Transverse colon (tissue), 4 donors: ENCODE measurements at regions not wholly inside any gene's neighbourhood (a gene's known extent, or its start where the extent isn't known, plus 50 kb on each side); places are given as distances from the start of the nearest gene placed in this dataset.

Source experiments
- CTCF ChIP-seq, 5 experiments: fragments of 200-600 bp in 3 of 5; fragments of 450-650 bp in 2 of 5; sonication (generic) in 3 of 5; IDR thresholded peaks; 1 replicate in 2 of 5; 2 replicates in 3 of 5; pipeline ENCODE4 v1.5.1; 2016 to 2017; ENCODE audit warnings: antibody characterized with exemption in 5 of 5, inconsistent platforms in 3 of 5, mild to moderate bottlenecking in 2 of 5, moderate library complexity in 1 of 5
- EP300 ChIP-seq: sonication (generic); formaldehyde crosslinking; IDR thresholded peaks from one replicate; pipeline ENCODE4 v1.6.1; 2017; ENCODE audit warnings: antibody characterized with exemption, low read depth
- POLR2A ChIP-seq: fragments of 450-650 bp; IDR thresholded peaks from one replicate; pipeline ENCODE4 v1.6.1; 2016; ENCODE audit warnings: antibody characterized with exemption, mild to moderate bottlenecking, moderate library complexity
- POLR2AphosphoS5 ChIP-seq, 3 donors: sonication (generic); formaldehyde crosslinking; IDR thresholded peaks; one replicate each; pipeline ENCODE4 v1.6.1; 2016; ENCODE audit warnings: antibody characterized with exemption in 3 of 3

GRCh38 chr5:97635553-97635952, 452.5 kb upstream of the RIOK2 start:
- no peak for TF ChIP-seq CTCF (IDR thresholded peaks at IDR 0.05)
- no peak for TF ChIP-seq POLR2A
- no peak for TF ChIP-seq POLR2AphosphoS5 (IDR thresholded peaks at IDR 0.05)
- no peak for TF ChIP-seq EP300
